Stomach (tissue), 4 donors: ENCODE measurements at regions not wholly inside any gene's neighbourhood (a gene's known extent, or its start where the extent isn't known, plus 50 kb on each side); places are given as distances from the start of the nearest gene placed in this dataset.

Experiments
- EP300 ChIP-seq: sonication (generic); formaldehyde crosslinking; IDR thresholded peaks from one replicate; pipeline ENCODE4 v1.6.1; 2017; ENCODE audit warnings: antibody characterized with exemption
- POLR2A ChIP-seq, 4 donors: fragments of 450-650 bp; IDR thresholded peaks; one replicate each; pipeline ENCODE4 v1.6.1; 2016; ENCODE audit warnings: antibody characterized with exemption in 4 of 4, control low read depth in 2 of 4, mild to moderate bottlenecking in 1 of 4, moderate library complexity in 1 of 4
- POLR2AphosphoS5 ChIP-seq, 3 donors: sonication (generic); formaldehyde crosslinking; IDR thresholded peaks; one replicate each; pipeline ENCODE4 v1.6.1; 2016; ENCODE audit warnings: antibody characterized with exemption in 3 of 3
- TF ChIP-seq, protein P1 (sequence below), 7 experiments: fragments of 450-650 bp in 4 of 7; fragments of 200-600 bp in 3 of 7; sonication (generic) in 3 of 7; IDR thresholded peaks; one replicate each; pipeline ENCODE4 v1.5.1; 2016 to 2019; ENCODE audit warnings: antibody characterized with exemption in 7 of 7, control low read depth in 2 of 7, mild to moderate bottlenecking in 1 of 7

DNA sequence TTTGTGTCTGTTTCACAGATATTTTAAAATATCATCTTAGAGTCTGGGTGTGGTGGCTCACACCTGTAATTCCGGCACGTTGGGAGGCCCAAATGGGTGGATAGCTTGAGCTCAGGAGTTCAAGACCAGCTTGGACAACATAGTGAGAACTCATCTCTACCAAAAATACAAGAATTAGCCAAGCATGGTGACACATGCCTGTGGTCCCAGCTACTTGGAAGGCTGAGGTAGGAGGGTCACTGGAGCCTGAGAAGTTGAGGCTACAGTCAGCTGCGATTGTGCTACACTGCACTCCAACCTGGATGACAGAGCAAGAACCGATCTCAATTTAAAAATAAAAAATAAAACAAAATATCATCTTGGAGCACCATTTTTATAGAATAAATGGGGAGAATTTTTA, 1247.6 kb upstream of the MIR17HG start:
- no peak for TF ChIP-seq POLR2A (IDR thresholded peaks at IDR 0.05)
- TF ChIP-seq, protein P1, sequence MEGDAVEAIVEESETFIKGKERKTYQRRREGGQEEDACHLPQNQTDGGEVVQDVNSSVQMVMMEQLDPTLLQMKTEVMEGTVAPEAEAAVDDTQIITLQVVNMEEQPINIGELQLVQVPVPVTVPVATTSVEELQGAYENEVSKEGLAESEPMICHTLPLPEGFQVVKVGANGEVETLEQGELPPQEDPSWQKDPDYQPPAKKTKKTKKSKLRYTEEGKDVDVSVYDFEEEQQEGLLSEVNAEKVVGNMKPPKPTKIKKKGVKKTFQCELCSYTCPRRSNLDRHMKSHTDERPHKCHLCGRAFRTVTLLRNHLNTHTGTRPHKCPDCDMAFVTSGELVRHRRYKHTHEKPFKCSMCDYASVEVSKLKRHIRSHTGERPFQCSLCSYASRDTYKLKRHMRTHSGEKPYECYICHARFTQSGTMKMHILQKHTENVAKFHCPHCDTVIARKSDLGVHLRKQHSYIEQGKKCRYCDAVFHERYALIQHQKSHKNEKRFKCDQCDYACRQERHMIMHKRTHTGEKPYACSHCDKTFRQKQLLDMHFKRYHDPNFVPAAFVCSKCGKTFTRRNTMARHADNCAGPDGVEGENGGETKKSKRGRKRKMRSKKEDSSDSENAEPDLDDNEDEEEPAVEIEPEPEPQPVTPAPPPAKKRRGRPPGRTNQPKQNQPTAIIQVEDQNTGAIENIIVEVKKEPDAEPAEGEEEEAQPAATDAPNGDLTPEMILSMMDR (IDR thresholded peaks at IDR 0.05), result no peak
- no peak for TF ChIP-seq POLR2AphosphoS5 (IDR thresholded peaks at IDR 0.05)
- no peak for TF ChIP-seq EP300
